HG03521 (cell line): ENCODE measurements at regions not wholly inside any gene's neighbourhood (a gene's known extent, or its start where the extent isn't known, plus 50 kb on each side); places are given as distances from the start of the nearest gene placed in this dataset.
"Not testable (repeated sequence)": the region's sequence is repeated elsewhere in the genome, so short reads cannot be mapped to it uniquely, and the experiment has no call there.

Experiments
- ATAC-seq: cut with Tn5 transposase; IDR thresholded peaks from one replicate; pipeline ENCODE4 v1.9.1; 2021; ENCODE audit warnings: mild to moderate bottlenecking, moderate library complexity; ENCODE audit not compliant: unreplicated experiment

- no peak for ATAC-seq
Observed at GRCh38 chr5:83001796-83002381, 75.3 kb downstream of the TMEM167A start.

GRCh38 chr5:83000922-83001321 lies 76.3 kb downstream of the TMEM167A start:
- no peak for ATAC-seq

DNA sequence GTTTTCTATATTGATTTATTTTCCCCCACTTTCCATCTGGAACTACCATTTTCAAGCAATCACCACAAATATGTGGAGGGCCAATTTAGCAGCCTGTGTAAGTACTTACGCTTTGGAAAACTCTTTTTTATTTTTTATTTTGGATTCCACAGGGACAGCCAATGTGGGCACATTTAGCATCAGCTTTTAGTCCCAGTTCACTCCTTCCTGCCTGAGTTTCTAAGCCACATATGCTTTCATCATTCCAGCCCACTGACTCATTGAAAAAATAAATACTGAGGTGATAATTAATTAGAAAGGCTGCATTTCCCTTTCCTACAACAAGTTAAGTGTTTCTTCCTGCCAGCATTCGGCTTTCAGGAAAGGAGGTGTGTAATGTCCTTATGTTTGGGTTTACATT lies 76.8 kb downstream of the TMEM167A start:
- no peak for ATAC-seq

DNA sequence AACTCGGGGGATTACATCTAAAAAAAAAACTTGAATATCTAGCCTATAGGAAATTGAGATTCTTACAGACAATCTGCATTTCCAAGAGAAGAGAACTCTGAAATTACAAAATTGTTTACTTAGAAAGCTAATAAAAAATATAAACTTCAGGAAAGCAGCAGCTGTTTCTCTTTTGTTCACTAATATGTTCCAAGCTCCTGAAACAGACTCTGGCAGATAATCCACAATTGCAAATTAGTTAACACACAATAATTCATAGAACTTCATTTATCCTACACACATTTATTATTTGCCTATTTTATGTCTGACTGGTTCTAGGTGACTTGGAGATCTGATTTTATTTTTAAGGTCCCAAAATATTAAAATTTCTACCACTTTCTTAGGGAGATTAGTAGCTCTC lies 83.8 kb downstream of the TMEM167A start:
- no peak for ATAC-seq

- ATAC-seq, result no peak
Observed at GRCh38 chr5:82992646-82993045, 84.5 kb downstream of the TMEM167A start.

GRCh38 chr5:82991678-82992323 lies 85.4 kb downstream of the TMEM167A start:
- ATAC-seq, result no peak

- ATAC-seq, result no peak
Observed at GRCh38 chr5:82991059-82991458, 86.1 kb downstream of the TMEM167A start.

DNA sequence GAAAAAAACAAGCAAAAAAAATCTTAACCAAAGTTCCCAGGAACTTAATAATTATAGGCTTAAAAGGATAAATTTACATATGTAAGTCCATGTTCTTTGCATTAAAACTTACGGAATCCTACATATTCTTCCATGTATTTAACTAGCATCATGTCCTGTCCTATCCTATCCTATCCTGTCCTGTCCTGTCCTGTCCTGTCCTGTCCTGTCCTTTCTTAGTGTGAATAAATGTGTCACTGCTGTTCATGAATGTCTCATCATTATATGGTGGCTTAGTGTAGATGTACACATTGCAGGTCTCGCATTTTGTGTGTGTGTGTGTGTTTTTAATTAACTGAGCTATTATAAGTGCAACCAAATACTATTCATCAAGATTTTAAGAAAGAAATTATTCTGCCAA lies 90.0 kb downstream of the TMEM167A start:
- ATAC-seq, result no peak

GRCh38 chr5:82986404-82986803 lies 90.8 kb downstream of the TMEM167A start:
- ATAC-seq, result no peak

GRCh38 chr5:82985763-82986162 lies 91.4 kb downstream of the TMEM167A start:
- no peak for ATAC-seq

DNA sequence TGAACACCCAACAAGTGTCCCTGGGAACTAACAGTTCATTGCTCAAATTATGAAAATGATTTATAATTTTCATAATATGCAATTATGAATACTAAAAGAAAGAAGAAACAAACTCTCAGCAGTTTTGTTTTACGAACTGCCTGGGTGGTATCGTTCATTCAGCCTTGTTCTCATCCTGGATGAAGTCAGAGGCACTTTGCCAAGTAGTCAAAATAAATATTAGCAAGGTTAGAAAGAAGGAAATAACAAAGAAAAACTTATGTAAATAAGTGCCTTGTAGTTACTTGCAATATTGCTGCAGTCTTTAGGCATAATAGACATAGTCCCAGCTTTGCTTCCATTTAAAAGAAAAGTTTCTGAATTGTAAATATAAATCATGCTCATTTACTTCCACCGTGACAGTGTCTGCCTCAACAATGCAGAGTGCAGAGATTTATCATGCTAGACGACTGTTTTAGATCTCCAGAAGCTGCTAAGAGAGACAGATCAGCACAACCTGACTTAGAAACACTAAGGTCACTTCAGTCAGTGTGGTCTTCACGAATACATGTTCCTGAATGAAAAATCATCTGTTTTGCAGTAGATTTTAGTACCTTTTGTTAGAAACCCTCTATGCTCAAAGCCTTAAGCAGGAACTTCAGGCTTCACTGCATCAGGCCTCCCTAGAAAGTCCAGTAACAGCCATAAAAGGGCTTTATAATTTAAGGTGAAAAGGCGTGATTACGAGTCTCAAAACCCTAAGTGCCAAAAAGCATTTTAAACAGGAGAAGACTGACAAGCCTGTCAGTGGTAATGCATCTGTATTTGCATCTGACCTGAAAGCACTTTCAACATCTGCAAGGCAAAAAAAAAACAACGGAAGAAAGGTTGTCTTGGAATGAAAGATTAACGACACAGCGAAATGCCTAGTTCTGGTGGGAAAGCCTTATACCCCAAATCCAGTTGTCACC lies 92.1 kb downstream of the TMEM167A start:
- ATAC-seq, result no peak

GRCh38 chr5:82982846-82983245 lies 94.3 kb downstream of the TMEM167A start:
- ATAC-seq, result no peak

- ATAC-seq, result not testable (repeated sequence)
Observed at GRCh38 chr5:82976887-82977286, 100.3 kb downstream of the TMEM167A start.

GRCh38 chr5:82975812-82976211 lies 101.4 kb downstream of the TMEM167A start:
- ATAC-seq, result no peak

DNA sequence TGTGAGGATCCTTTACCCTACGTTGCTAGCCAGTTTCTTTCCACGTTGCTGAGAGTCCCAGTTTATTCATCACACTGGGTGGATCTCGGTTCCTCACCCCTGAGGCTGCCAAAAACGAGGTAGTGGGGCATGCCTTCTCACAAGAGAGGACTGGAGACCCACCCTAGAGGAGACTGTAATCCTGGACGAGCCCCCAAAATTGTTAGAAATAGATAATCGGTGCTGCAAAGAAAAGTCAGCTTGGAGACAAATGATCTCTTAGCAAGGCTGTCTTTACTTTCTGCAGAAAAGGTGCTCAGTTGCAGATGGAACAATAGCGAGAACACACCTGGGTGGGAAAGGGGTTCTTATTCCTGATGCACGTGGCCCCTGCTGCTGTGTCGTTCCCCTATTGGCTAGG lies 101.8 kb downstream of the TMEM167A start:
- no peak for ATAC-seq

- ATAC-seq, result not testable (repeated sequence)
Observed at GRCh38 chr5:82974346-82974745, 102.8 kb downstream of the TMEM167A start.

DNA sequence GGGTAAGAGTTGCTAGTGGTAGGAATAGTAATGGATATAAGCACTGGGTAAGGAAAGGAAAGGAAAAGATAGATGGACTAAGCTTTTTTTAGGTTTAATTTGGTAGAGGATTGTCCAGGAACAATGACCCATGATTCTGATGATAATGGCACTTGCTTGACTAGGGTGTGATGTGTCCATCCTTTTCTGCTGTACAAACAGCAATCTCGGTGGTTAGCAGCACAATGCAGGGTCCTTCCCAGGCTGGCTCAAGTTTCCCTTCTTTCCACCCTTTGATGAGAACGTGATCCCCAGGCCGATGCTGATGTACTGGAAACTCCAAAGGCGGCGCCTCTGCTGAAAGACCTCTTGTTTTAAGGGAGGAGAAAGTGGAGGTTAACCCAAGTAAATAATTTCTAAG lies 105.3 kb downstream of the TMEM167A start:
- no peak for ATAC-seq

DNA sequence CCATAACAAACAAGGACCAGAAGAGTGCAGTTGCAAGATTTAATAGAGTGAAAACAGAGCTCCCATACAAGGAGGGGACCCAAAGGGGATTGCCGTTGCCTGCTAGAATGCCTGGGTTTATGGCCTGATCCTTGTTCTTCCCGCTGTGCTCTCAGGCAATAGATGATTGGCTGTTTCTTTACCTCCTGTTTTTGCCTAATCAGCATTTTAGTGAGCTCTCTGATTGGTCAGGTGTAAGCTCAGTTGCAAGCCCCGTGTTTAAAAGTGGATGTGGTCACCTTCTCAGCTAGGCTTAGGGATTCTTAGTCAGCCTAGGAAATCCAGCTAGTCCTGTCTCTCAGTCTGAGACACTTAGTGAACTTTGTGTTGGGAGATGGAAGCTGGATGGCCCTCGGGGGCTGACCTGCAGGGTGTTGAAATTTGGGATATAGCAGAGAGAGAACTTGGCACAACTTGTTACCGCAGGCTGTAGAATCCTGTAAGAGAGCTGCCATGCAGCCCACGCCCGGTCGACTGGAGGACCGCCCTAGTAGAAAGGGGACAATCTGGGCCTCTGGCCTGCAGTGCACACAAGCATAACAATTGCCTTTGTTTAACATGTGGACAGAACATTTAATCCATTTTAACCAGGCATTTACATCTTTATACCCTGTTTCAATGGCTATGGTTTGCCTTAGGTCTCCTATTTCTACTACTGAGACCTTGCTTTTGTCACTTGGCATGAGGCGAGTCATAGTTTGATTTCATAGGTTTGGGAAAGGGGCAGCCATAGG lies 106.0 kb downstream of the TMEM167A start:
- ATAC-seq, result not testable (repeated sequence)

GRCh38 chr5:82969221-82969976 lies 107.8 kb downstream of the TMEM167A start:
- not testable (repeated sequence) for ATAC-seq

- no peak for ATAC-seq
Observed at GRCh38 chr5:82967072-82967471, 110.1 kb downstream of the TMEM167A start.
